Smooth muscle cell (in vitro differentiated cells): ENCODE measurements at regions not wholly inside any gene's neighbourhood (a gene's known extent, or its start where the extent isn't known, plus 50 kb on each side); places are given as distances from the start of the nearest gene placed in this dataset.
"Not testable (repeated sequence)": the region's sequence is repeated elsewhere in the genome, so short reads cannot be mapped to it uniquely, and the experiment has no call there.

Experiments used
- DNase-seq: peaks from one replicate; lab custom pipeline; 2025; ENCODE audit not compliant: unreplicated experiment; lab: John Stamatoyannopoulos, UW
- H2AFZ ChIP-seq: fragments of 200-600 bp; sonication (generic); 2 replicates; pipeline ENCODE4 v1.6.0; 2016; ENCODE audit warnings: antibody characterized with exemption, low read depth, mild to moderate bottlenecking
- H3F3A ChIP-seq: fragments of 200-600 bp; sonication (generic); 2 replicates; pipeline ENCODE4 v1.6.0; 2017; ENCODE audit warnings: antibody characterized with exemption, low read depth
- H3K27ac ChIP-seq: fragments of 200-600 bp; sonication (generic); 2 replicates; pipeline ENCODE4 v1.5.1; 2016; ENCODE audit warnings: low read depth, mild to moderate bottlenecking
- H3K27me3 ChIP-seq: fragments of 200-600 bp; sonication (generic); 2 replicates; pipeline ENCODE4 v1.6.1; 2016; ENCODE audit warnings: low read depth, mild to moderate bottlenecking
- H3K36me3 ChIP-seq: fragments of 200-600 bp; sonication (generic); 2 replicates; pipeline ENCODE4 v1.5.1; 2016; ENCODE audit warnings: low read depth
- H3K4me1 ChIP-seq: fragments of 200-600 bp; sonication (generic); 2 replicates; pipeline ENCODE4 v1.5.1; 2016; ENCODE audit warnings: low read depth
- H3K4me2 ChIP-seq: fragments of 200-600 bp; sonication (generic); 2 replicates; pipeline ENCODE4 v1.6.0; 2016; ENCODE audit warnings: mild to moderate bottlenecking
- H3K4me3 ChIP-seq: fragments of 200-600 bp; sonication (generic); 2 replicates; pipeline ENCODE4 v1.5.1; 2016; ENCODE audit warnings: mild to moderate bottlenecking
- H3K79me2 ChIP-seq: fragments of 200-600 bp; sonication (generic); 2 replicates; pipeline ENCODE4 v1.6.0; 2016; ENCODE audit warnings: low read depth, mild to moderate bottlenecking
- H3K9ac ChIP-seq: fragments of 200-600 bp; sonication (generic); 2 replicates; pipeline ENCODE4 v1.6.0; 2016; ENCODE audit warnings: low read depth
- H3K9me3 ChIP-seq: fragments of 200-600 bp; sonication (generic); replicated peaks from 2 replicates; pipeline ENCODE4 v1.5.1; 2016; ENCODE audit warnings: low read depth
- H4K20me1 ChIP-seq: fragments of 200-600 bp; sonication (generic); 2 replicates; pipeline ENCODE4 v1.6.0; 2016; ENCODE audit warnings: low read depth
- WGBS: methylation state at CpG from one replicate; pipeline ENCODE4 v1.1.7; 2016; ENCODE audit warnings: low lambda C conversion rate; 5-methylcytosine and 5-hydroxymethylcytosine counted together
- TF ChIP-seq, protein P1 (sequence below): fragments of 200-600 bp; sonication (generic); IDR thresholded peaks from 2 replicates; pipeline ENCODE4 v1.5.1; 2017; ENCODE audit warnings: borderline replicate concordance, mild to moderate bottlenecking, antibody characterized with exemption; ENCODE audit not compliant: insufficient read depth, poor library complexity, severe bottlenecking

DNA sequence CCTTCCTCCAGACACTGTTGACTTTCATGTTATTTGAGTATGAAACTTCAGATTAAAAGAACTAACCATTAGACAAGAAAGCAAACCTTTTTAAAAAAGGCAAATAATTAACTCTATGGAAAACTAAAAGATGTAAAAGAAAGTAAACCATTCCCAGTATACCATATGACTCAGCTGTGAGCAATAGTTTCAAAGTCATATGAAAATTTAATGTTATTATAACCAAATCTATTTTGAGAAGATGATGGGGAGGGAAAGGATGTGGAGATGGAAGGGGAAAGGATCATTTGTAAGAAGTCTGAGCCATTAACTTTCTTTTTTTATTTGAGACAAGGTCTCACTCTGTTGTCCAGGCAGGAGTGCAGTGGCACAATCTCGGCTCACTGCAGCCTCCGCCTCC is 131.8 kb downstream of the IRX5 start:
- H3K9ac ChIP-seq: no peak overlapping the region
- H3K4me1 ChIP-seq: no peaks in the 10 kb centered on the region
- no peak overlapping the region for H3K27ac ChIP-seq
- H3F3A ChIP-seq: no peaks in the 10 kb centered on the region
- no peak overlapping the region for H3K4me3 ChIP-seq
- H3K4me2 ChIP-seq: no peak overlapping the region
- H2AFZ ChIP-seq: no peak overlapping the region
- H3K9me3 ChIP-seq: peaks cover 5% of the 10 kb centered on the region
- no peaks in the 10 kb centered on the region for H4K20me1 ChIP-seq
- H3K79me2 ChIP-seq: no peaks in the 10 kb centered on the region
- TF ChIP-seq, protein P1, sequence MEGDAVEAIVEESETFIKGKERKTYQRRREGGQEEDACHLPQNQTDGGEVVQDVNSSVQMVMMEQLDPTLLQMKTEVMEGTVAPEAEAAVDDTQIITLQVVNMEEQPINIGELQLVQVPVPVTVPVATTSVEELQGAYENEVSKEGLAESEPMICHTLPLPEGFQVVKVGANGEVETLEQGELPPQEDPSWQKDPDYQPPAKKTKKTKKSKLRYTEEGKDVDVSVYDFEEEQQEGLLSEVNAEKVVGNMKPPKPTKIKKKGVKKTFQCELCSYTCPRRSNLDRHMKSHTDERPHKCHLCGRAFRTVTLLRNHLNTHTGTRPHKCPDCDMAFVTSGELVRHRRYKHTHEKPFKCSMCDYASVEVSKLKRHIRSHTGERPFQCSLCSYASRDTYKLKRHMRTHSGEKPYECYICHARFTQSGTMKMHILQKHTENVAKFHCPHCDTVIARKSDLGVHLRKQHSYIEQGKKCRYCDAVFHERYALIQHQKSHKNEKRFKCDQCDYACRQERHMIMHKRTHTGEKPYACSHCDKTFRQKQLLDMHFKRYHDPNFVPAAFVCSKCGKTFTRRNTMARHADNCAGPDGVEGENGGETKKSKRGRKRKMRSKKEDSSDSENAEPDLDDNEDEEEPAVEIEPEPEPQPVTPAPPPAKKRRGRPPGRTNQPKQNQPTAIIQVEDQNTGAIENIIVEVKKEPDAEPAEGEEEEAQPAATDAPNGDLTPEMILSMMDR: no peak
- peaks cover 35% of the 10 kb centered on the region for H3K27me3 ChIP-seq
- 97% methylated on average over 2 of the region's 2 CpGs for WGBS
- no peak for DNase-seq
- H3K36me3 ChIP-seq: no peaks in the 10 kb centered on the region

DNA sequence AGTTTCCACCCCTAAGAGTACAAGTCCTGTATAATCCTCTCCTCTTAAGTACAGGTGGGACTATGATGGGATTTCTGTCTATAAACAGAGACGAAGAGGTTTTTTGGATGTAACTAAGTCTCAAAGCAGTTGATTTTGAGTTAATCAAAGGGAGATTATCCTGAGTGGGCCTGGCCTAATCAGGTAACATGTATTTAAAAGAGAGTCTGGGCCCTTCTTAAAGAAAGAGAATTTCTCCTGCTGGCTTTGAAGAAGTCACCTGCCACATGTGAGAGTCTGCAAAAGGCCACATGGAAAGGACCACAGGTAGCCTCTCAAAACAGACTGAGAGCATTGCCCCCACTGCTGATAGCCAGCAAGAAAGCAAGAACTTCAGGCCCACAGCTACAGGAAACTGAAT is 142.3 kb downstream of the IRX5 start:
- WGBS: 100% methylated on average over 1 of the region's 1 CpG
- H2AFZ ChIP-seq: no peak overlapping the region

DNA sequence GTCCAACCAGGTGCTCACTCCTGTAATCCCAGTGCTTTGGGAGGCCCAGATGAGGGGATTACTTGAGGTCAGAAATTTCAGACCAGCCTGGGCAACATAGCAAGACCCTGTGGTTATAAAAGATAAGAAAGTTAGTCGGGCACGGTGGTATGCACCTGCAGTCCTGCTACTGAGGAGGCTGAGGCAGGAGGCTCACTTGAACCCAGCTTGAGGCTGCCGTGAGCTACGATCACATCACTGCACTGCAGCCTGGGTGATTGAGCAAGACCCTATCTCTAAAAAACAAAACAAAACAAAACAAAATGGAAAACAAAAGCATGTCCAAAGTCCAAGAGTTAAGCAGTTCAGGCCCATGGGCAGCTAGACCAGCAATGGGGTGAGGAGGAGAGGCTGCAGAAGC is 143.2 kb downstream of the IRX5 start:
- Histone ChIP-seq H3K27me3 (no peaks in the 10 kb centered on the region), H2AFZ (no peak overlapping the region), H3K4me2 (no peak overlapping the region), H3K4me1 (no peaks in the 10 kb centered on the region), H4K20me1 (no peaks in the 10 kb centered on the region), H3F3A (no peaks in the 10 kb centered on the region), H3K9me3 (no peaks in the 10 kb centered on the region), H3K79me2 (no peaks in the 10 kb centered on the region), H3K27ac (no peak overlapping the region), H3K9ac (no peak overlapping the region), H3K4me3 (no peak overlapping the region), H3K36me3 (no peaks in the 10 kb centered on the region)
- 95% methylated on average over 4 of the region's 4 CpGs for WGBS
- TF ChIP-seq, protein P1: no peak
- no peak for DNase-seq

More for the DNA sequence above, 142.3 kb downstream of the IRX5 start:
- Histone ChIP-seq H3K9me3 (no peaks in the 10 kb centered on the region), H3K27ac (no peak overlapping the region), H3F3A (no peaks in the 10 kb centered on the region), H4K20me1 (no peaks in the 10 kb centered on the region), H3K9ac (no peak overlapping the region), H3K79me2 (no peaks in the 10 kb centered on the region), H3K4me3 (no peak overlapping the region), H3K4me1 (no peaks in the 10 kb centered on the region), H3K36me3 (no peaks in the 10 kb centered on the region), H3K4me2 (no peak overlapping the region), H3K27me3 (no peaks in the 10 kb centered on the region)
- TF ChIP-seq, protein P1: no peak
- no peak for DNase-seq

DNA sequence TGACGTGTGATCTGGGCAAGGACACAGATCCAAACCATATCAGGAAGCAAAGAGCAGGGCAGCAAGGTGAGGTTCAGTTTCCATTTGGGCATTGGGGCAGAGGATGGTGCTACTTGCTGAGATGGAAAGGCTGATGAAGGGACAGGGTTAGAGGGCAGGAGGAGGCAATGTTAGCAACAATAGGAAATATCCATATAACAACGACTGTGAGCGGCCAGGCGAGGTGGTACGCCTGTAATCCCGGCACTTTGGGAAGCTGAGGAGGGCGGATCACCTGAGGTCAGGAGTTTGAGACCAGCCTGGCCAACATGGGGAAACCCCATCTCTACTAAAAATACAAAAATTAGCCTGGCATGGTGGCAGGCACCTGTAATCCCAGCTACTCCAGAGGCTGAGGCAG is 144.5 kb downstream of the IRX5 start:
- not testable (repeated sequence) for H3K79me2 ChIP-seq, H3K9me3 ChIP-seq, DNase-seq, H4K20me1 ChIP-seq, H3K4me1 ChIP-seq, H3K4me3 ChIP-seq, H3K36me3 ChIP-seq, H3K27ac ChIP-seq, H3K27me3 ChIP-seq, H3K4me2 ChIP-seq, H2AFZ ChIP-seq, H3K9ac ChIP-seq, H3F3A ChIP-seq
- WGBS: 92% methylated on average over 7 of the region's 7 CpGs
